ENCODE measurements at regions not wholly inside any gene's neighbourhood (a gene's known extent, or its start where the extent isn't known, plus 50 kb on each side); places are given as distances from the start of the nearest gene placed in this dataset.
"Not testable (repeated sequence)": the region's sequence is repeated elsewhere in the genome, so short reads cannot be mapped to it uniquely, and the experiment has no call there.

DNA sequence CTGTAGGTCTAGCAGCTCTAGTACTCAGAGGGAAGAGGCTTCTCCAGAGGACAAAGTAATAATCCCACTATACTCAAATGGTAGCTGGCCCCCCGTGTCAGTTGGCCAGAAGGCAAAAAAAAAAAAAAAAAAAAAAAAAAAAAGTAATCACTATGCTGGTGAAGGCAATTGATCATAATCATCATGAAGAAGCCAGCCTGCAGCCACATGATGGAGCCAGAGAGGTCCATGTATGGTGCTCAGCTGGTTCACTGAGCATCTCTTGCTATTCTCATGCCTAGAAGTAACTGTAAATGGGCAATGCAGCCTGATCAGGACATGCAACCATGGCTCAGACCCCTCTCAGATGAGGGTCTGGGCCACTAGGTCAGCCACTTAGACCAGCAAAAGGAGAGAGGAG, 378.8 kb downstream of the MED13L start:
- no peak for DNase-seq

DNA sequence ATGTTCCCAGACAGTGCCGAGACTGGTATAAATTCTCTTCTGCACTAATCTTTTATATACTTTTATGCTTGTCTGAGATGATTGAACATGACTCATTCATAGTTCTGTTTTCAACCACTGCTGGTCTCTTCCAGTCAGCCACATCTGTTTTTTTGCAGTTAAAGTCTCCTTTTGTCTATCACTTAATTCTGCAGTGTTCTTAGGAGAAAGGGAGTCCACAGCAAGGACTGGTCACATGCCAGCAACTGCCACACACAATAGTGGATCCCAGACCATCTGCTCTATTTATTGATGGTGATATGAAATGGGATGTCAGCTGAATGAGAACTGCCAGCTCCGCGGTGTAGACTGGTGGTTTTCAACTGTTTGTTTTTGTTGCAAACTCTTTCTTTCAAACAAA, 379.8 kb downstream of the MED13L start:
- no peak for DNase-seq

DNA sequence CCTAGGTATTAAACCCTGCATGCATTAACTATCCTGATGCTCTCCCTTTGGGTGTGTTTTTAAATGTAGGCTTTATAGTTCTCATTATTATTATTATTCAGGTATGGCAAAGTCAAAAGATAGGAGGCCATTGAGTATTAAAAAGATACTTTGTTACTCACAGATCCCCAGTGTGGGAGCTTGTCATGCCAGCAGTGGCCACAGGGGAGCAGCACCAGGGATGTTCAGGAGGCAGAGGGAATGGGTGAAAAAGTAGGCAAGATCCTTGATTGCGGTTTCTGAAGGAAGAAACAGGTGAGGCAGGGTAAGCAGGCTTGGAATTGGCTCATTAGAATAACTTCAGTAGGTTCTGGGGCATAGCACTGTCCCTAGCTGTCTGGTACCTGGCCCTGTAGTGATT, 382.2 kb downstream of the MED13L start:
- no peak for DNase-seq

DNA sequence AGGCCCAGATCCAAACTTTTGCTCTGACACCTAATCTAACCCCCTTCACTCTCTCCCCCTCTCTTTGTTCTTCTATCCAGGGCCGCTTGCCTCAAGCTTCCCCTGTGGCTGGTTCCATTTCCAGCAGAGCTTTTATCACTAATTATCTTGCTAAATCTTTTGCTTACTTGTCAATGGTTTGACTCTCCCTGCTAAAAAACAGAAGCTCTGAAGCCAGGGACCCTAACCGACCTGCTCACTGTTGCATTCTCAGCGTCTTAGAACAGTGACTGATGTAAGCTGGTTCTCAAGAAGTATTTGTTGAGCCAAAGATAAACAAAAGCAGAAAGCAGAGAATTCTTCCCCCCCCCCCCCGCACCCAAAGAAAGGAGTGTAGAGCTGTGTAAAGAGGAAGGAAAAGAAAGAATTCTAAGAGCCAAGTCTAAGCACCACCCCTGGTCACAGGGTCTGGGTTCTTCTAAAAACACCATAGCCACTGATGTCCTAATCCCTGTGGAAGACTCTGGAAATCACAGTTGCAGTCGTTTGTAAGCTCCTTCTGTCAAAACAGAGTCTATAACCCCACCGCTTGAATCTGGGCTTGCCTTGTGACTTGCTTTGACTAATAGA, 385.8 kb downstream of the MED13L start:
- no peak for DNase-seq

DNA sequence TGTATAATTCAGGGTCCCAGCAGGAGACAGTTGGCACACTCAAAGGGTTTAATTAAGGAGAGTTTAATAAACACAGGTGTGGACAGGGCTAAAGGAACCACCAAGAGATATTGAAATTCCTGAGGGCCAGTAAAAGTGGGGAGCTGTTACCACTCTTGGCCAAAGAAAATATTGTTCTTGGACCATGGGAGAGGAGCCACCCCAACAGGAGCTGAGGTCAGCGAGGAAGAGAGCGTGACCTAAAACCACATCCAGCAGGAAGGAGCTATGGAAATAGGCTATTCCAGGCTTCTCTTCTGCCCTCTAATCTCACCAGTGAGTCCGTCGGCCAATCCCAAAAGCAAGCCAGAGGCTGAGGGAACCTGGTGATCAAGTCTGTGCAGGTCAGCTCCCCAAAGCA, 390.8 kb downstream of the MED13L start:
- no peak for DNase-seq

DNA sequence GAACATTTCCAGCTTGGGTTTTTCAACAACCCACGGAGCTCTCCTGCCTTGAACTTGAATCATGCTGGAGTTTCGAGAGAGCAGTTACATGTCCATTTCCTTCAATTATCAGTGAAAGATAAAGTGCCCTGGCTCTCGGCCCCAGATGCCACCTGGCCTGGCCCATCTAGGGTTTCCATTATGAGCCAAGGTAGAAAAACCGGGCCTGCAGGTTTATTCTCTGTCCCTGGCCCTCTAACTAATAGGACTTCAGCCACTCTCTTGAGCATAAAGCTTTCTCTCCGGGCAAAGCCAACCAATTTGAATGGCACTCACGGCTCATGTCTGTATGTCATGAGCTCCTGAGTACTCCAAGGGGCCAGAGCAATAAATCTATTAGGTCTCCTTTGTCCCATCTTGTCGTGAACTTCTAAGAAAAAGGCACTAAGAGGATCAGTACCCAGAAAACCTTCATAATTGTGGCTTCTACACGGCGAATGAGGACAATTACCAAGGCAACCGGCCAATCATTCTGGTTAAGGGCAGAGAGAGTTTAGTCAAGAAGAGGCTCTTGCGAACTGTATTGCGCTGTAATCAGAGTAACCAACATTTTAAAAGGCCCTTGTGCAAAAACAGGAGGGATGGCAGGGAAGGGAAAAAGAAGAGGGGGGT, 392.3 kb downstream of the MED13L start:
- DNase-seq, result no peak

DNA sequence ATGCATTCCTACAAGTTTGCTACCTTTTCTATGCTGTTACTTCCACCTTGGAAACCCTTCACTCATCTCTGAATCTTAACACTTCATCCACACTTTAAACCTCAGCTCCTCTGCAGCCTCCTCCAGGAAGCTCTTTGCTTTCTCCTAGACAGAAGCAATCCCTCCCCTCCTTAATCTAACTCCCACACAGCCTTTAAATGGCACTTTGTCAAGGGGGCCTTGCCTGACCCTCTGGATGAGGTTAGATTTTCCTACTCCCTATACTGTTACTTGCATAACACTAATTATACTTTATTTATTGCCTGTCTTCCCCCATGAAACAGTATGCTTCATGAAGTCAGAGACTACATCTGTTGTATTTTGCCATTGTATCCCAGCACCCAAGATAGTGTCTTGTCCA, 394.6 kb downstream of the MED13L start:
- DNase-seq, result no peak

DNA sequence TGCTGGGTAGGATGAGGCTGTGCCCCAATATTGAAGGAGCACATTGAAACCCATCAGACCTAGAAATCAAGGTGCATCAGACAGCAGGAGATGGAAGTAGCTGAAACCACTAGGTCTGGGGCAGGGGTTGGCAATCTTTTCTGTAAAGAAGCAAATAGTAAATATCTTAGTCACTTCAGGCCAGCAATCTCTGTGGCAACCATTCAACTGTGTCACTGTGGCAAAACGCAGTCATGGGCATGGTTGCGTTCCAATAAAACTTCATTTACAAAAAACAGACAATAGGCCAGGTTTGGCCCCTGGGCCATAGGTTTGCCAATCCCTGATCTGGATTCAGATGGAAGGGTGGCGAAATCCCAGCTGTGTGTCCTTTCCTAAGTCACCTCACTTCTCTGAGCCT, 397.3 kb downstream of the MED13L start:
- DNase-seq, result no peak

DNA sequence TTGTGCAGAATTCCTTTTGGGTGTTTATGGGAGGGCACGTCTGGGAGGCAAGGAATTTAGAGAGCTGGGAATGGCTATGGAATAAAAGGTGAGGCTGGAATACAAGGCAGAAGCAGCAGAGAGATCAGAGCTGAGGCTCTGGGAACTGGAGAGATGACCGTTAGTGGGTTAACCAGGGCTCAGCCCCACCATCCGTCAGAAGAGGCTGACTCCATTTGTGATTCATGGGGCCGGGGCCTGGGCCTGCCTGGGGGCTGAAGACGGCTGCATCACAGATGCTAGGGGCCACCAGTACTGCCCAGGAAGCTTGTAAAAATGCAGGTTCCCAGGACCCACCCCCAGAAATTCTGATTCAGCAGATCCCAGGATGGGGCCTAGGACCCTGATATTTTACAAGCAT, 398.1 kb downstream of the MED13L start:
- DNase-seq, result no peak

DNA sequence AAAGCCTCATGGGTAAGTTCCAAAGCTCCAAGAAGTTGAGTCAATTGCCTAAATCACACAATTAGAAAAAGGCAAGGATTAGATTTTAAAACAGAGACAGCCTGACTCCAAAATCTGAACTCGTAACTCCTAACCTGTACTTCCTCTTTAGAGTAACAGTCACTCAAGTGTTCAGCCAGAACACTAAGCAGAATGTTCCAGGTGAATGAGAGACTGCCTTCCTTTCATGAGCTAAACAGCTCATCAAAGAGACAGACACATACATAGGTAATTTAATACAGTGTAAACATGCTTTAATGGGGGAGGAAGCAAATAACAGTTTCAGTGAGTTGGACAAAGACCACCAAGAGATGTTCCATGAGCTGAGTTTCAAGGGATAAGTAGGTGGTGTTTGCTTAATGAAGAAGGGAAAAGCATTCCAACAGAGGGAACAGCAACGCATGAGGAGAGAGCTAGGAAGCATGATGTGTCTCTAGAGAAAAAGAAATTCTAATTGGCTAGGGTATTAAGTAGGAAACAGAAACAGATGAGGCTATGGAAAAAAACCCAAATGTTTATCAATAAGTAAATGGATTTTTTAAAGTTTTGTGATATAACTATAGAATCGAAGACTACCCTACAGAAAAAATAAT, 403.9 kb downstream of the MED13L start:
- no peak for DNase-seq

DNA sequence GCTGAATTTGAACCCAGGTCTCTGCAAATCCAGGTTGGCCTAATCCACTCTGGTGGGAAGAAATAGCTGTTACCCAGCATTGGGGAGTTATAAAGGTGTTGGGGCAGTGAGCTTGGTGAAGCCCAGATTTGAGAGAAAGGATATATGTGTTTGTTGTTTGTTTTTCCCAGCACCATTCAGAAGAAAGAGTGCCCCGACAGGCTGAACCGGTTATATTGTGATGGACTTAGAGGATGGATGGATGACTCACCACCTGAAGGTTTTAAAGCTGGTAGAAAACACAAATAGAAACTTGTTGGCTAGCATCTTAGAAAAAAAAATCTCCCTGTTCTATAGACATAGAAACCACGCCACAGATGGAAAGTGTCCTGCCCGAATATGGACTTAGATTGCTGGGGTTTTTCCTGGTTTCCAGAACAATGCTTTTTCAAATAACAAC, 404.6 kb downstream of the MED13L start:
- DNase-seq, result no peak

DNA sequence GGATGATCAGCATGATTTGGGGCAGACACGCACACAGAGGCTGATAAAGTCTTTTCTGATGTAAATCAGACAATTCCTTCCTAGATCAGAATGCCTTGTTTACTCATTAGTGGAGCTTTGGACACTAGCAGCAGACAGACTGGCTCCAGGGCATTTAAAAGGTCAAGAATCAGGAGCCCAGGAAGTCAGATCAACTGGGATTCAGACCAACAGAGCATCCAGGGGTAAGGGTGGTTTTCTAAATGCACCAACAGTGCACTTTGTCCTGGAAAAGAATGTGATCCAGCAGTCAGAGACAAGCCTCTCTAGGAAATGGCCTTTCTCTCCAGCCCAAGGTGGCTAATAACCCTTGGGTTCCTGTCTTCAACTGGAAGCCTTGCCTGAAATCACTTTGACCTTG, 405.3 kb downstream of the MED13L start:
- DNase-seq, result no peak

DNA sequence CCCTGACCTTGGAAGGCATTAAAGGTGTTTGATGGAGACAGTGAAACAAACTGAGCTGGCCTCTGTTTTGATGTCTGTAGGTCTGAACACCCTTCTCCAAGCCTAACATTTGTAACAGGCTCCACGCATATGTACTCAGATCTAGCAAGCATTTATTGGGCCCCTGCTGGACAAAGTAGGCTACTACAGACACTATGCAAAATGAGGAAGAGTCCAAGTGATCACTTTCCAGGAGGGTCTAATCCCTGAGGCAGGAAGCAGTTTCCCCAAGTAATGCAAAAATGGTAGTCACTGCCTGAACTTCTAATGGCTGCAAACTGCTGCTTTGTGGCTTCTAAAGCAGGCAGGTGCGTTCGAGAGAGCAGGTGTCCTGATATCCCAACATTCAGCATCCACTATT, 405.8 kb downstream of the MED13L start:
- peak; percentile 25 for DNase-seq

DNA sequence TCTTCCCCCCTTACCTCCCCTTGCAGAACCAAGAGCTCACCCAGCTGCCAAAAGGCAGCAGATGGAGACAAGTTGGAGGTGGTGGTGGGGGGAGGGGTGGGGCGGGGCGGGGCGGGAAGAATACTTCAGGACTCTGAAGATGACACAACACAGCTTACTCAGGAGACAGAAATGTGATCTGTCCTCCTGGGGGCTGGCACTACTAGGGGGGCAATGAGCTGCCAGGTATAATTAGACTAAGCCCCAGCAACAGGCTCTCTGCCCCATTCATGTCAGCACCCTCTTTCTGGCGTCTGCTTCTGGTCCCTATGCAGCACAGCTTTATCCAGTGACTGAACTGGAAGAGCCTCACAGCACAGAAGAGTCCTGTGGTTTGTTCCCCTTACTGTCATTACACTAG, 407.0 kb downstream of the MED13L start:
- no peak for DNase-seq

DNA sequence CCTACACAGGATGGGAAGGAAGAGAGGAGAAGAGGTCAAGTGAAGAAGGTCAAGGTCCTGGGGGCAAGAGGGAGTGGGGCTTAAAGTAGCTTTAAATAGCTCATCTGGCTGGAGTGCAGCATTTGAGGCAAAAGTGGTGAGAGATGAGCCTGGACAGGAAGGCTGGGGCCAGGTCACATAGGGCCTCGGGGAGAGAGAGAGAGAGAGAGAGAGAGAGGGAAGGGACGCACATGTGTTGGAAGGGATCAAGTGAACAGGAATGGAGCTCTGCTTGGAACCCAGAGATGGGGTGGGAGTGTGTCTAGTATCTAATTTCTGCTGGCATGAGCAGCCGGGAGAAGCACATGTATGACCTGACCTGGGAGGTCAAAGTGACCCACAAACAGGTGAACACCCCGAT, 407.5 kb downstream of the MED13L start:
- no peak for DNase-seq

DNA sequence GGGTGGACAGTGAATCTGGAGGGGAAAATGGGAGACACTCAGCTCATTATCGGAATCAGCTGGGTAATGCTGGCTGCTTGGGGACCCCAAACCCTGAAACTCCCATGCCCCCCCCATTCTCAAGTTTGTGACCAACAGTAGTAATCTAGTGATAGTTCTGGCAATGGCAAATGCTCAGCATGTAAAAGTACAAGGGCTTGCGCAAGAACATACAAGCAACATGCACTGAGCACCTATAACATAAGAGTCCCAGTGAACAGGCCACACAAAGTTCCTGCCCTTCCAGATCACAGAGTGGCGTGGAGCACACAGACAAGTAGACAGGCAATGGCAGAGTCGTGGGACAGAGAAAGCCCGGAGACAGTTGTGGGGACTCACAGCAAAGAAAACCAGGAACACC, 407.9 kb downstream of the MED13L start:
- DNase-seq, result no peak

DNA sequence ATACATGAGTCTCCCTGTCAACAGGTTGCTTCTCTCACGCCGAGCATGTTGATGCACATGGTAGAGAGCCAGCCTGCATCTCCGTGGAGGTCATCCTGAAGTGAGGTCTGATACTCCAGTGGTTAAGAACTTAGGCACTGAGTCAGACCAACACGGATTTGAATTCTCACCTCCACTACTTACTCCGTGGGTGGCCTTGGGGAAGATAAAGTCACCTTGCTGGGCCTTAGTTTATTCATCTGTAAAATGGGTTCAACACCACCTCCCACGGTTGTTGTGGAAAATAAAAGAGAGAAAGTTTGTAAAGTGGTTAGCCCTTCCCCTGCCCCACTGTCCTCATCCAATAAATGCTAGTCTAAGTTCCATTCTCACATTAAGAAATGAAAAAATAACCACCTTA, 408.9 kb downstream of the MED13L start:
- no peak for DNase-seq

DNA sequence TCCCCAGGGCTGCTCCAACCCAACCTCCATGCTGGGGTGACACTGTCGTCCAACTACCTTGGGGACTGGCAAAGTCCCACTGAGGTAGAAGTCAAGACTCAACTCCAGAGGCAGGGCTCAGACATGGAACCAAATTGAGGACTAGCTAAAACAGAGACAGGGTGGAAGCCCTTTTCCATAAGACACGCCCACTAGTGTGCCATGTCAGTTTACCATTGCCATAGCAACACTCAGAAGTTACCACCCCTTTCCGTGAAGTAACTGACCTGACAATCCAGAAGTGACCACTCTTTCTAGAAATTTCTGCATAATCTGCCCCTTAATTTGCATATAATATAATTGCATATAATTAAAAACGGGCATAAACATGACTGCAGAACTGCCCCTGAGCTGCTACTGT, 409.6 kb downstream of the MED13L start:
- DNase-seq, result no peak

DNA sequence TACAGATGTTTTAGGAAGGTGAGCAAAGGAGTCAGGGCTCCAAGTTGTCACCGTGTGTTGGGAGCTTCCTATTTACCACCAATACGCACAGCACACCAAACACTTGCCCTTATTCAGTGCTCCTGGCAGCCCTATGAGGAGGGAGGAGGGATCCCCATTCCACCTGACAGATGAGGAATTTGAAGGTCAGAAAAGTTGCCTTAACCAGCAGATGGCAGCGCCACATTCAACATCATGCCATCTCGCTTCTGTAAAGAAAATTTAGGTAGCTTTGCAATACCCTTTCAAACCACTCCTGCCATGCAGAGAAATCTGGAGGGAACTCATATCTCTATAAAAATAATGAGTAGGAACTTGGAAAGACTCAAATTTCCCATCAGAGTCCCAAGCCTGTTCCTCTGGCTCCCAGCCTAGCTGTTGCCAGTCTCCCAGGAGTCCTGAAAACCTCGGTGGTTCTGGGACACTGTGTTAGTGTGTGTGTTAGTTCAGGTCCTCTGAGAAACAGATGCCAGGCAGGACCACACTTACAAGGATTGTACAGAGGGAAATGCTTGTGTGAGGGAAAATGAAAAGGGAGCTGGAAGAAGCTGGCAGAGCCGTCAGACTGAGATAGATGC, 410.5 kb downstream of the MED13L start:
- DNase-seq, result no peak

DNA sequence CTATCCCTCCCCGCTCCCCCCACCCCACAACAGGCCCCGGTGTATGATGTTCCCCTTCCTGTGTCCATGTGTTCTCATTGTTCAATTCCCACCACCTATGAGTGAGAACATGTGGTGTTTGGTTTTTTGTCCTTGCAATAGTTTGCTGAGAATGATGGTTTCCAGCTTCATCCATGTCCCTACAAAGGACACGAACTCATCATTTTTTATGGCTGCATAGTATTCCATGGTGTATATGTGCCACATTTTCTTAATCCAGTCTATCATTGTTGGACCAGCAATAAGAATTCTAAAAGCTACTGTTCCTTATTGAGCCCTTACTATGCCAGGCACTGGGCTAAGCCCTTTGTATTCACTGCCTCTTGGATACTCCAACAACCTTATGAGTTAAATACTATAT, 411.2 kb downstream of the MED13L start:
- not testable (repeated sequence) for DNase-seq

DNA sequence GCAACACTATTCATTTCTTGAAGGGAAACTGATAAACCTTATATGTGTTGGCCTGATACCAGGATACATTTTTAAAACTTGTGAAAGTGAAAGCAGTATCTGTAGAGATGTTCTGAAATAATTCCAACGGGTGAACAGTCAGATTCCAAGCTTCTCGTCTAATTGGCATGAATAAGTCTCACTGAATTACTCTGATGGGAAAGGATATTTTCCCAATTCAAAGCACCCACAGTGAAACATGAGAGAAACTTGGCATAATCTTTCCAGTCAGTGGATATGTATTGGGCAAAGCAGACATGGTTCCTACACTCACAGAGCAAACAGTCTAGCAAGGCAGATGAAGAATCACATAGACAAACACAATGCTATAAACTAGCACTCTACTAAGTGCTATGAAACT, 413.1 kb downstream of the MED13L start:
- DNase-seq, result no peak

DNA sequence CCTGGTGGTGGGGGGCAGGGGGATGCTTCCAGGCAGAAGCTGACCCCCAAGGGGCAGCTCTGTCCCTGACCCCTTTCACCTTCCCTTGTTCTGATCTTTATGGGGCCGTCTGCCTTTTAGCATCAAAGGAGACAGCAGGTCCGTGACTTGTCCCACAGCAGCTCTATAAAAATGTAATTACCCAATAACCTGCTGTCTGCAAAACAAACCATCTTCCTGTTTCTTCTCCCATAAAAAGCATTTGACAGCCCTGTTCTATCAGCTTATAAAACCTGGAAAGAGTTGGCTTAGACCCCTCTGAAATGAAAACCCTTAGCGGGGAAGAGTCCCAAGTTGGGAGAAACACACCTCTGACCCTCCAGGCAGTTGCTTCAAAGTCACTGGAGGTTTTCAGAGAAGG, 416.9 kb downstream of the MED13L start:
- no peak for DNase-seq

DNA sequence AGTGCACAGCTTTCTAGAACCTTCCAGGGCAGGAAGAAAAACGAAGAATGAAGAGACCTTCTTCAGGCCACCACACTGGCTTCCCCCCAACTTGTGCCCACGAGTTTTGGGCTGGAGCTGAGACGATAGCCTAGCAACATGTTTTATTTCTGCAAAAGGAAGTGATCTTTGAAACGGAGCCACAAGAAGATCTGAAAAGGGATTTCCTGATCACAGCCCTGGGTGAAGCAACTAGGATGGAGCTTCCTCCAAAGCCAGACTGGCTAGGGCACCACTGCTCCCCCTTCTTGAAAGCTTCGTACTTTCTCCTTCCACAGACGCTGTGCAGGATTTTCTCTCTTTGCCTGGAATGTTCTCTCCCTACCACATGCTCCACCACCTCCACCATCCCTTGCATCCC, 418.3 kb downstream of the MED13L start:
- DNase-seq, result no peak

DNA sequence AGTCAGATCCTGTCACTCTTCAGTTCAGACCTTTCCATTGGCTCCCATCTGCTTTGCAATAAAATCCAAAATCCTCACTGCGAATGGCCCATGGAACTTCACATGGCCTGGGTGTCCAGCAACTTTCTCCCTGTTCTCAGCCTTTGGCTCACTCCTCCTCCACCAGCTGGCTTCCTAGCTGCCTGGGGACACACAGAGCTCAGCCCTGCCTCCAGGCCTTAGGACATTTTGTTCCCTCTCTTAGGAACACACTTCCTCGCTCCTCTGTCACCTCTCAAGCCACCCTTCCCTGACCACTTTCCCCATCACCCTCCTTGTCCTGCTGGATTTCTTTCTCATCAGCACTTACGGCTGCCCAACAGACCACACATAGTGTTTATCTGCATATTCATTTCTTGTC, 419.6 kb downstream of the MED13L start:
- DNase-seq, result no peak
